Esophagus muscularis mucosa (tissue), 4 donors: ENCODE measurements at regions not wholly inside any gene's neighbourhood (a gene's known extent, or its start where the extent isn't known, plus 50 kb on each side); places are given as distances from the start of the nearest gene placed in this dataset.

ENCODE experiments used
- DNase-seq: peaks from one replicate; pipeline ENCODE4 v3.0.0-alpha.2; 2017; ENCODE audit errors: extremely low spot score
- H3K27ac ChIP-seq, 4 donors: fragments of 200-600 bp; sonication (generic); replicated peaks in 1 of 4; 1 replicate in 3 of 4; 2 replicates in 1 of 4; pipeline ENCODE4 v1.5.1; 2016 to 2019; ENCODE audit warnings: mild to moderate bottlenecking in 1 of 4
- H3K27me3 ChIP-seq, 4 donors: fragments of 200-600 bp; sonication (generic); one replicate each; pipeline versions ENCODE4 v1.5.1 to v1.6.0; 2016 to 2019
- H3K36me3 ChIP-seq, 4 donors: fragments of 200-600 bp; sonication (generic); one replicate each; pipeline ENCODE4 v1.5.1; 2016 to 2019
- H3K4me1 ChIP-seq, 4 donors: fragments of 200-600 bp; sonication (generic); one replicate each; pipeline ENCODE4 v1.5.1; 2016 to 2019
- H3K4me3 ChIP-seq, 4 donors: fragments of 200-600 bp; sonication (generic); 1 replicate in 2 of 4; 2 replicates in 2 of 4; pipeline ENCODE4 v1.5.1; 2016 to 2019; ENCODE audit warnings: mild to moderate bottlenecking in 4 of 4, moderate library complexity in 1 of 4
- H3K9me3 ChIP-seq, 4 donors: fragments of 200-600 bp; sonication (generic); 1 replicate in 3 of 4; 2 replicates in 1 of 4; pipeline ENCODE4 v1.5.1; 2016 to 2019
- EP300 ChIP-seq: sonication (generic); formaldehyde crosslinking; IDR thresholded peaks from one replicate; pipeline ENCODE4 v1.6.1; 2017; ENCODE audit warnings: antibody characterized with exemption
- POLR2A ChIP-seq: fragments of 450-650 bp; IDR thresholded peaks from one replicate; pipeline ENCODE4 v1.6.1; 2017; ENCODE audit warnings: antibody characterized with exemption, moderate library complexity, mild to moderate bottlenecking, low read depth
- POLR2AphosphoS5 ChIP-seq, 2 donors: sonication (generic); formaldehyde crosslinking; IDR thresholded peaks; one replicate each; pipeline ENCODE4 v1.6.1; 2017; ENCODE audit warnings: antibody characterized with exemption in 2 of 2
- WGBS: methylation state at CpG from one replicate; pipeline ENCODE4 v1.1.5; 2018; 5-methylcytosine and 5-hydroxymethylcytosine counted together
- intact Hi-C: fragments of 100-400 bp; cut with DNase I; formaldehyde crosslinking; loops from one replicate; pipeline ENCODE4 v1.15.1; 2023
- TF ChIP-seq, protein P1 (sequence below), 3 experiments: fragments of 200-600 bp in 2 of 3; fragments of 450-650 bp in 1 of 3; sonication (generic) in 2 of 3; IDR thresholded peaks; one replicate each; pipeline ENCODE4 v1.5.1; 2017 to 2019; ENCODE audit warnings: antibody characterized with exemption in 3 of 3, mild to moderate bottlenecking in 2 of 3, moderate library complexity in 1 of 3

DNA sequence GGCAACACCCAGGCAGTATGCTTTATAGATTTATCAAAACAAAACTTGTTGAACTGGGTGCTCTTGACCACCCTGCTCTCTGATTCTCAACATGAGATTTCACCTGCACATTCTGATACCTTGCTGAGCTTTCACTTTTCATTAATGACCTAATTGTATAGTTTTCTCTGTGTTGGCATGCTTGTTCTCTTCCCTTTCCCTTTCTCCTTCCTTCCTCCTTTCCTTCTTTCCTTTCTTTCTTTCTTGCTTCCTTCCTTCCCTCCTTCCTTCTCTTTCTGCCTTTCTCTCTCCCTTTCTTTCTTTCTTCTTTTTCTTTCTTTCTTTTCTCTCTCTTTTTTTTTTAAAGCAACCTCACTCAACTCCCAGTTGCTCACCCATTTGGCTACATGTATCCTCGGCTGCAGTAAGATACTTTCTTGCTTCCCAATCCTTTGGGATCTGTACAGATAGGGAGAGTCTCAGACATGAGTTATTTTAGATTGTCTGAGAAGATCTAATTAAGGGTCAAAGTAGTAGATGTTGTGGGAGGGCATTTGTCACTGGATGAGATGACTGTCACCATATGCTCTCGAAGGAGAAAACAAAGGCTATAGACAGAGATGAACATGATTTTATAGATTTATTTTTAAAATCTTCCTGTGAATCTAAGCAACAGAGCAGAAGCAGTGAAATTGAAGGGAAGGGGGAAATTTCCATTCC is 458.0 kb downstream of the USP25 start:
- H3K4me1 ChIP-seq: peaks cover 0 to 6% (median 0%) of the 10 kb centered on the region in 4 donors
- DNase-seq: no peak
- TF ChIP-seq POLR2A: no peak
- TF ChIP-seq, protein P1, sequence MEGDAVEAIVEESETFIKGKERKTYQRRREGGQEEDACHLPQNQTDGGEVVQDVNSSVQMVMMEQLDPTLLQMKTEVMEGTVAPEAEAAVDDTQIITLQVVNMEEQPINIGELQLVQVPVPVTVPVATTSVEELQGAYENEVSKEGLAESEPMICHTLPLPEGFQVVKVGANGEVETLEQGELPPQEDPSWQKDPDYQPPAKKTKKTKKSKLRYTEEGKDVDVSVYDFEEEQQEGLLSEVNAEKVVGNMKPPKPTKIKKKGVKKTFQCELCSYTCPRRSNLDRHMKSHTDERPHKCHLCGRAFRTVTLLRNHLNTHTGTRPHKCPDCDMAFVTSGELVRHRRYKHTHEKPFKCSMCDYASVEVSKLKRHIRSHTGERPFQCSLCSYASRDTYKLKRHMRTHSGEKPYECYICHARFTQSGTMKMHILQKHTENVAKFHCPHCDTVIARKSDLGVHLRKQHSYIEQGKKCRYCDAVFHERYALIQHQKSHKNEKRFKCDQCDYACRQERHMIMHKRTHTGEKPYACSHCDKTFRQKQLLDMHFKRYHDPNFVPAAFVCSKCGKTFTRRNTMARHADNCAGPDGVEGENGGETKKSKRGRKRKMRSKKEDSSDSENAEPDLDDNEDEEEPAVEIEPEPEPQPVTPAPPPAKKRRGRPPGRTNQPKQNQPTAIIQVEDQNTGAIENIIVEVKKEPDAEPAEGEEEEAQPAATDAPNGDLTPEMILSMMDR (IDR thresholded peaks at IDR 0.05): no peak
- no peak for TF ChIP-seq EP300
- TF ChIP-seq POLR2AphosphoS5 (IDR thresholded peaks at IDR 0.05): no peak
- no peaks in the 10 kb centered on the region for H3K27me3 ChIP-seq
- H3K36me3 ChIP-seq: no peaks in the 10 kb centered on the region
- peaks cover 0 to 3% (median 0%) of the 10 kb centered on the region in 4 donors for H3K9me3 ChIP-seq
- intact Hi-C loops: no loop called here
- no peak overlapping the region for H3K4me3 ChIP-seq
- WGBS: 92% methylated on average over 2 of the region's 2 CpGs
- no peak overlapping the region for H3K27ac ChIP-seq

DNA sequence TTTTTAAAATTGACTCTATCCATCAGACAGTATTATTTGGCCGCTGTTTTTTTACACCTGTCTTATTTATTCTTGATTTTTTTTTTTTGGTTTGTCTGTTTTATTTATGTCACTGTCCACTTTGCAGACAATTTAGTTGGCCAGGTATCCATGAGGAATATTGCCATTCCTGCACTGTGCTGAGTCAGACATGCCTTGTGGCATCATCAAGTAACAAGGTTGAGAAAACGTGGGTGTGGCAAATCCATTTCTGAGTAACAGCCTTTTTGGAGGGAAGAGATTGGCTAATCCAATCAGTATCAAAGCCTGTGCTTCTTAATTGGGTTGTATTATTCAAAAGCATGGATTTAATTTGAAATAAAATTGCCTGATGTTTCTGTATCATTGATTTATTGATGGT is 463.1 kb downstream of the USP25 start:
- intact Hi-C loops: loop anchor here (10.0 kb wide), 1 partner anchor 122 kb away; no protein-coding TSS in a partner anchor
- Histone ChIP-seq H3K36me3 (no peaks in the 10 kb centered on the region), H3K27ac (no peak overlapping the region)

DNA sequence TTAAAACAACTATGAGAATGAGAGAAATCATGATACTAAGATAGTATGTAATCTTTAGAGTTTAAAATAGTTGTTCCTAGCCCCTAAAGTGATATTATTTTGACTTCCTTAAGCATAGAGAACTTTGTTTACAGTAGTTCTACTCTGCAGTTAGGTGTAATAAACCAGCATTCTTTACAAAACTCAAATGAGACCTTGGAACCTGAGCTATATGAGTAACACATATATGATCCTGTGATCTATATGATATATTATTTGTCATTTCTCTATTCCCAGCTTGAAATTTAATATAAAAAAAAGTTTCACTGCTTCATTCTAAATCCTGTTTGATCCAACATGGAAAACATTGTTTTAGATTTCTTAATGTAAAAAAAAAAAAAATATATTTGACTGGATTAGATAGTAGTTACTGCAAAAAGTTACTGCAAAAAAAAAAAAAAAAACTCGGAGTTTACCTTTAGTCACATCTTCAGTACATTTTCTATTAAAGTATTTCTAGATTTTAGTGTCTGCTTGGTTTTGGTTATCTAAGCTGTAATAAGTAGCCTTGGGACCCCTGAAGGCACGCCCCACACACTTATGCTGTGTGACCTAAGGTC is 463.8 kb downstream of the USP25 start:
- H3K27ac ChIP-seq: peak overlapping the region; percentile 62 to 74 (median 66)
- intact Hi-C loops: loop anchor here (10.0 kb wide), 1 partner anchor 121 kb away; no protein-coding TSS in a partner anchor
- 20% methylated on average over 2 of the region's 2 CpGs for WGBS

More for the DNA sequence above, 463.1 kb downstream of the USP25 start:
- no peak for TF ChIP-seq POLR2A
- no peak for TF ChIP-seq POLR2AphosphoS5 (IDR thresholded peaks at IDR 0.05)
- no peak for TF ChIP-seq EP300
- TF ChIP-seq, protein P1 (IDR thresholded peaks at IDR 0.05): no peak
- no peak overlapping the region for H3K4me3 ChIP-seq
- 90% methylated on average over 2 of the region's 2 CpGs for WGBS
- H3K27me3 ChIP-seq: no peaks in the 10 kb centered on the region
- peaks cover 0 to 3% (median 0%) of the 10 kb centered on the region in 4 donors for H3K9me3 ChIP-seq
- no peak for DNase-seq
- H3K4me1 ChIP-seq: no peaks in the 10 kb centered on the region

DNA sequence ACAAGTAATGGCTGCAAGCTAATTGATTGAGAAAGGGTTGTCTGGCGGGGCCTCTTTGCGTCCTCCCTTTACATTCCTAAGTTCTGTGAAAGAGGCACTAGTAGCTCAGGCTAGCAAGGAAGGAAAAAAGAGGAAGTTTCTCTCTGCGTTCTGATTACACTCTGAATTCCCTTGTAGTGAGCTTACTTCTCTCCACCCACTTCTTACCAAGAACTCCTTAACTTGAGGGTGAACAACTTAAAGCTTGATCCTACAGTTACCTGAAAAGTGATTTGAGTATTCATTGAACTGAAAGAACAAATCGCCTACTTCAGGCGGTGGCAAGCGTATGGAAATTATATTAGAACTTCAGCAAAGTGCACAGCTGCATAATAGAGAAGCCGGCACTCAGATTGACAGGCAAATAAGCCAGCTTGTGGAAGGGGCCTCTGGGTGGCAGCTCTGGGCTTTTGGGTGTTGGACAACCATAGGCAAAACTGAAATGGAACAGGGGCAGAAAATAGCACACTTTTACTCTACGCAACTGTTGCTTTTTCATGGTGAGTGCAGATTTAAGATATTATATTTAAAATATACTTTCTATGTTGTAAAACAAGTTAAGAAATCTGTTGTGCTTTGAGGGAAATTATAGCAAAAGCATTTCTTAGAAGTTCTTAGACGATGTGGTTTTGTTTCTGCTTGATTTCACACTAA is 464.5 kb downstream of the USP25 start:
- no peak for TF ChIP-seq POLR2A
- TF ChIP-seq, protein P1 (IDR thresholded peaks at IDR 0.05): peak in 1 of 3 experiments; percentile 11
- peak; percentile 14 to 43 for TF ChIP-seq POLR2AphosphoS5 (IDR thresholded peaks at IDR 0.05)
- DNase-seq: no peak
- H3K27me3 ChIP-seq: no peaks in the 10 kb centered on the region
- H3K4me3 ChIP-seq: peak overlapping the region; percentile 30 to 57 (median 44)
- intact Hi-C loops: loop anchor here (10.0 kb wide), 1 partner anchor 121 kb away; no protein-coding TSS in a partner anchor
- H3K36me3 ChIP-seq: no peaks in the 10 kb centered on the region
- peaks cover 0 to 3% (median 1%) of the 10 kb centered on the region in 4 donors for H3K9me3 ChIP-seq
- H3K4me1 ChIP-seq: no peaks in the 10 kb centered on the region
- WGBS: 26% methylated on average over 9 of the region's 9 CpGs
- peak overlapping the region; percentile 62 to 74 (median 66) for H3K27ac ChIP-seq

More for the DNA sequence above, 463.8 kb downstream of the USP25 start:
- no peak for TF ChIP-seq POLR2A
- peaks cover 0 to 3% (median 0%) of the 10 kb centered on the region in 4 donors for H3K9me3 ChIP-seq
- H3K27me3 ChIP-seq: no peaks in the 10 kb centered on the region
- no peak for DNase-seq
- H3K4me1 ChIP-seq: no peaks in the 10 kb centered on the region
- H3K4me3 ChIP-seq: peak overlapping the region; percentile 30 to 57 (median 44)
- no peaks in the 10 kb centered on the region for H3K36me3 ChIP-seq
